Dendritic cell treated with granulocyte-macrophage colony-stimulating factor and Interleukin-4, amounts not matched to agents 40 ng/mL and 50 ng/mL, for 4 days (primary cell): ENCODE measurements at regions not wholly inside any gene's neighbourhood (a gene's known extent, or its start where the extent isn't known, plus 50 kb on each side); places are given as distances from the start of the nearest gene placed in this dataset.

Source experiments
- H3K27ac Mint-ChIP-seq: one replicate; pipeline ENCODE4 v1.8.0; 2022; ENCODE audit warnings: mild to moderate bottlenecking, mixed read lengths
- H3K27me3 Mint-ChIP-seq: one replicate; pipeline ENCODE4 v1.8.0; 2022; ENCODE audit warnings: mild to moderate bottlenecking, mixed read lengths
- H3K36me3 Mint-ChIP-seq: one replicate; pipeline ENCODE4 v1.8.0; 2022; ENCODE audit warnings: low read depth, mixed read lengths
- H3K4me1 Mint-ChIP-seq: one replicate; pipeline ENCODE4 v1.8.0; 2022; ENCODE audit warnings: low read depth, mixed read lengths
- H3K4me3 Mint-ChIP-seq: one replicate; pipeline ENCODE4 v1.8.0; 2022; ENCODE audit warnings: mild to moderate bottlenecking, moderate library complexity, mixed read lengths
- H3K9me3 Mint-ChIP-seq: one replicate; pipeline ENCODE4 v1.8.0; 2022; ENCODE audit warnings: mixed read lengths
- intact Hi-C: fragments of 100-400 bp; cut with micrococcal nuclease; formaldehyde crosslinking; loops from one replicate; pipeline ENCODE4 v1.15.0; 2022

GRCh38 chr10:107579970-107580369 lies 415.5 kb upstream of the SORCS1 start:
- H3K27ac Mint-ChIP-seq: no peak overlapping the region
- H3K4me1 Mint-ChIP-seq: no peaks in the 10 kb centered on the region
- no peaks in the 10 kb centered on the region for H3K9me3 Mint-ChIP-seq
- H3K4me3 Mint-ChIP-seq: no peak overlapping the region
- peaks cover 1% of the 10 kb centered on the region for H3K27me3 Mint-ChIP-seq
- intact Hi-C loops: no loop called here
- H3K36me3 Mint-ChIP-seq: no peaks in the 10 kb centered on the region

GRCh38 chr10:107577221-107577620 lies 412.7 kb upstream of the SORCS1 start:
- Mint-ChIP-seq H3K9me3 (no peaks in the 10 kb centered on the region), H3K4me1 (no peaks in the 10 kb centered on the region), H3K4me3 (no peak overlapping the region), H3K36me3 (no peaks in the 10 kb centered on the region), H3K27me3 (peaks cover 1% of the 10 kb centered on the region), H3K27ac (no peak overlapping the region)
- intact Hi-C loops: no loop called here

GRCh38 chr10:107576746-107577145 lies 412.2 kb upstream of the SORCS1 start:
- H3K27ac Mint-ChIP-seq: no peak overlapping the region
- H3K4me1 Mint-ChIP-seq: no peaks in the 10 kb centered on the region
- H3K36me3 Mint-ChIP-seq: no peaks in the 10 kb centered on the region
- no peaks in the 10 kb centered on the region for H3K9me3 Mint-ChIP-seq
- intact Hi-C loops: no loop called here
- H3K27me3 Mint-ChIP-seq: peaks cover 1% of the 10 kb centered on the region
- no peak overlapping the region for H3K4me3 Mint-ChIP-seq

GRCh38 chr10:107565014-107565413 lies 400.5 kb upstream of the SORCS1 start:
- Mint-ChIP-seq H3K9me3 (peaks cover 38% of the 10 kb centered on the region), H3K4me3 (no peak overlapping the region), H3K27me3 (no peaks in the 10 kb centered on the region), H3K36me3 (no peaks in the 10 kb centered on the region), H3K27ac (no peak overlapping the region), H3K4me1 (no peaks in the 10 kb centered on the region)
- intact Hi-C loops: no loop called here

- no peaks in the 10 kb centered on the region for H3K36me3 Mint-ChIP-seq
- H3K27me3 Mint-ChIP-seq: no peaks in the 10 kb centered on the region
- no peak overlapping the region for H3K4me3 Mint-ChIP-seq
- H3K9me3 Mint-ChIP-seq: peaks cover 9% of the 10 kb centered on the region
- H3K4me1 Mint-ChIP-seq: no peaks in the 10 kb centered on the region
- intact Hi-C loops: no loop called here
- no peak overlapping the region for H3K27ac Mint-ChIP-seq
Measured at GRCh38 chr10:107561136-107561650, 396.7 kb upstream of the SORCS1 start.

- Mint-ChIP-seq H3K27ac (no peak overlapping the region), H3K9me3 (no peaks in the 10 kb centered on the region), H3K4me3 (no peak overlapping the region), H3K36me3 (no peaks in the 10 kb centered on the region), H3K27me3 (no peaks in the 10 kb centered on the region), H3K4me1 (no peaks in the 10 kb centered on the region)
- intact Hi-C loops: no loop called here
Measured at GRCh38 chr10:107557916-107558315, 393.4 kb upstream of the SORCS1 start.

GRCh38 chr10:107554333-107554732 lies 389.8 kb upstream of the SORCS1 start:
- Mint-ChIP-seq H3K27me3 (no peaks in the 10 kb centered on the region), H3K4me1 (no peaks in the 10 kb centered on the region), H3K4me3 (no peak overlapping the region), H3K9me3 (peaks cover 5% of the 10 kb centered on the region), H3K36me3 (no peaks in the 10 kb centered on the region), H3K27ac (no peak overlapping the region)
- intact Hi-C loops: no loop called here

GRCh38 chr10:107553470-107553869 lies 389.0 kb upstream of the SORCS1 start:
- H3K27ac Mint-ChIP-seq: no peak overlapping the region
- H3K36me3 Mint-ChIP-seq: no peaks in the 10 kb centered on the region
- no peak overlapping the region for H3K4me3 Mint-ChIP-seq
- no peaks in the 10 kb centered on the region for H3K27me3 Mint-ChIP-seq
- intact Hi-C loops: no loop called here
- no peaks in the 10 kb centered on the region for H3K4me1 Mint-ChIP-seq
- H3K9me3 Mint-ChIP-seq: peaks cover 9% of the 10 kb centered on the region

GRCh38 chr10:107552963-107553362 lies 388.5 kb upstream of the SORCS1 start:
- intact Hi-C loops: no loop called here
- no peaks in the 10 kb centered on the region for H3K36me3 Mint-ChIP-seq
- peaks cover 9% of the 10 kb centered on the region for H3K9me3 Mint-ChIP-seq
- H3K27me3 Mint-ChIP-seq: peaks cover 2% of the 10 kb centered on the region
- no peaks in the 10 kb centered on the region for H3K4me1 Mint-ChIP-seq
- no peak overlapping the region for H3K4me3 Mint-ChIP-seq
- H3K27ac Mint-ChIP-seq: no peak overlapping the region

- H3K4me1 Mint-ChIP-seq: no peaks in the 10 kb centered on the region
- intact Hi-C loops: no loop called here
- H3K4me3 Mint-ChIP-seq: no peak overlapping the region
- H3K36me3 Mint-ChIP-seq: no peaks in the 10 kb centered on the region
- no peak overlapping the region for H3K27ac Mint-ChIP-seq
- peaks cover 2% of the 10 kb centered on the region for H3K27me3 Mint-ChIP-seq
- peaks cover 9% of the 10 kb centered on the region for H3K9me3 Mint-ChIP-seq
Measured at GRCh38 chr10:107548301-107548700, 383.8 kb upstream of the SORCS1 start.

GRCh38 chr10:107546986-107547385 lies 382.5 kb upstream of the SORCS1 start:
- Mint-ChIP-seq H3K9me3 (peaks cover 9% of the 10 kb centered on the region), H3K4me3 (no peak overlapping the region), H3K27me3 (peaks cover 2% of the 10 kb centered on the region), H3K4me1 (no peaks in the 10 kb centered on the region), H3K36me3 (no peaks in the 10 kb centered on the region), H3K27ac (no peak overlapping the region)
- intact Hi-C loops: no loop called here

GRCh38 chr10:107546284-107546683 lies 381.8 kb upstream of the SORCS1 start:
- intact Hi-C loops: no loop called here
- Mint-ChIP-seq H3K36me3 (no peaks in the 10 kb centered on the region), H3K27ac (no peak overlapping the region), H3K9me3 (peaks cover 9% of the 10 kb centered on the region), H3K4me3 (no peak overlapping the region), H3K4me1 (no peaks in the 10 kb centered on the region), H3K27me3 (peaks cover 2% of the 10 kb centered on the region)

GRCh38 chr10:107545717-107546116 lies 381.2 kb upstream of the SORCS1 start:
- H3K9me3 Mint-ChIP-seq: peaks cover 9% of the 10 kb centered on the region
- H3K4me1 Mint-ChIP-seq: no peaks in the 10 kb centered on the region
- no peak overlapping the region for H3K4me3 Mint-ChIP-seq
- H3K27me3 Mint-ChIP-seq: peaks cover 2% of the 10 kb centered on the region
- H3K27ac Mint-ChIP-seq: no peak overlapping the region
- intact Hi-C loops: no loop called here
- no peaks in the 10 kb centered on the region for H3K36me3 Mint-ChIP-seq

- intact Hi-C loops: no loop called here
Measured at GRCh38 chr10:107544706-107545520, 380.4 kb upstream of the SORCS1 start.

GRCh38 chr10:107542607-107543006 lies 378.1 kb upstream of the SORCS1 start:
- H3K4me3 Mint-ChIP-seq: no peak overlapping the region
- H3K27ac Mint-ChIP-seq: no peak overlapping the region
- H3K27me3 Mint-ChIP-seq: no peaks in the 10 kb centered on the region
- intact Hi-C loops: no loop called here
- H3K4me1 Mint-ChIP-seq: no peaks in the 10 kb centered on the region
- H3K9me3 Mint-ChIP-seq: no peaks in the 10 kb centered on the region
- H3K36me3 Mint-ChIP-seq: no peaks in the 10 kb centered on the region

More at GRCh38 chr10:107544706-107545520, 380.4 kb upstream of the SORCS1 start:
- no peaks in the 10 kb centered on the region for H3K4me1 Mint-ChIP-seq
- H3K36me3 Mint-ChIP-seq: no peaks in the 10 kb centered on the region
- no peak overlapping the region for H3K4me3 Mint-ChIP-seq
- H3K9me3 Mint-ChIP-seq: peaks cover 9% of the 10 kb centered on the region
- peaks cover 2% of the 10 kb centered on the region for H3K27me3 Mint-ChIP-seq
- no peak overlapping the region for H3K27ac Mint-ChIP-seq
